Dendritic cell treated with granulocyte-macrophage colony-stimulating factor and Interleukin-4, amounts not matched to agents 40 ng/mL and 50 ng/mL, for 4 days (primary cell): ENCODE measurements at regions not wholly inside any gene's neighbourhood (a gene's known extent, or its start where the extent isn't known, plus 50 kb on each side); places are given as distances from the start of the nearest gene placed in this dataset.

Experiments used
- H3K27ac Mint-ChIP-seq: one replicate; pipeline ENCODE4 v1.8.0; 2022; ENCODE audit warnings: mild to moderate bottlenecking, mixed read lengths
- H3K27me3 Mint-ChIP-seq: one replicate; pipeline ENCODE4 v1.8.0; 2022; ENCODE audit warnings: mild to moderate bottlenecking, mixed read lengths
- H3K36me3 Mint-ChIP-seq: one replicate; pipeline ENCODE4 v1.8.0; 2022; ENCODE audit warnings: low read depth, mixed read lengths
- H3K4me1 Mint-ChIP-seq: one replicate; pipeline ENCODE4 v1.8.0; 2022; ENCODE audit warnings: low read depth, mixed read lengths
- H3K4me3 Mint-ChIP-seq: one replicate; pipeline ENCODE4 v1.8.0; 2022; ENCODE audit warnings: mild to moderate bottlenecking, moderate library complexity, mixed read lengths
- H3K9me3 Mint-ChIP-seq: one replicate; pipeline ENCODE4 v1.8.0; 2022; ENCODE audit warnings: mixed read lengths
- intact Hi-C: fragments of 100-400 bp; cut with micrococcal nuclease; formaldehyde crosslinking; loops from one replicate; pipeline ENCODE4 v1.15.0; 2022

DNA sequence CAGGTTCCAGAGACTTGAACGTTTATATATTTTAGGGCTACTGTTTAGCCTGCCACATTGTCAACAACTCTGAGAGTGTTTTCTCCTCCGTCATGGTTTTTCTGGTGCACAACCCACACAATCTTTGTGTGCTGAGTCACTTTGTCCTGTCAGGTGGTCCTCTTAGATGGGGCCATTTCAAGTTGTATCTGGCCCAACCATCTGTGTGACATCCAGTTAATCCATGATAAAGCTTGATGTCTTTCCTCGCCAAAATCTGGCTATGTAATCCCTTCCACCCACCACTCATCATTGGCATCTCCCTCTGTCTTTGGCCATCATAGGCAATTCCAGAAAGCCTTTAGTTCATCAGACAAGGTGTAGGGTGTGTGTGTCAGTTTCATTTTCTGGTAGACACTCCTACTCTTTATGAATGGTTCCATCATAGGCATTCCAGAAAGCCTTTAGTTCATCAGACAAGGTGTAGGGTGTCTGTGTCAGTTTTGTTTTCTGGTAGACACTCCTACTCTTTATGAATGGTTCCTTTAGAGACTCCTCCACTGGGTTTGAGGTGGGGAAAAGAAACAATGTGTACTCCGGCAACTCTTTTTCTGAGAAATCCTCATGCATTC, 282.0 kb upstream of the ACTBL2 start:
- no peaks in the 10 kb centered on the region for H3K9me3 Mint-ChIP-seq
- H3K4me1 Mint-ChIP-seq, result no peaks in the 10 kb centered on the region
- no peaks in the 10 kb centered on the region for H3K36me3 Mint-ChIP-seq
- H3K27me3 Mint-ChIP-seq, result no peaks in the 10 kb centered on the region
- H3K4me3 Mint-ChIP-seq, result no peak overlapping the region
- intact Hi-C loops, result no loop called here
- no peak overlapping the region for H3K27ac Mint-ChIP-seq

DNA sequence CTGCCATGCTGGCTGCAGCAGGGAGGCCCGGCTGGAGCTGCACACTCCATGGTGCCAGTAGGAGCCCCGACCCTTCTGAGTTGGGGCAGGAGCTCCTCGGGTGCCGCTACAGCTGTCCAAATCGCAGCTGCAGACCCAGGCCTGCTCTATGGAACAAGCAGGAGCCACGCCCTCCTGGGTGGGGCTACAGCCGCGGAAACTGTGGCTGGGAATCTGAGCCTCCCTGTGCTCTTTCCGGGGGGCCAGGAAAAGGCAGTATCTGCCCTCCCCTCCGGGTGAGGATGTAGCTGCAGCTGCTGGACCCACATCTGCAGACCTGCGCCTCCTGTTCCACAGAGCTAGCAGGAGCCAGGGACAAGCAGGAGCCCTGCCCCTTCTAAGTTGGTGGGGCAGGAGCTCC, 278.9 kb upstream of the ACTBL2 start:
- intact Hi-C loops, result no loop called here
- Mint-ChIP-seq H3K27ac (no peak overlapping the region), H3K4me1 (no peaks in the 10 kb centered on the region), H3K36me3 (no peaks in the 10 kb centered on the region), H3K27me3 (no peaks in the 10 kb centered on the region), H3K4me3 (no peak overlapping the region), H3K9me3 (peaks cover 6% of the 10 kb centered on the region)

DNA sequence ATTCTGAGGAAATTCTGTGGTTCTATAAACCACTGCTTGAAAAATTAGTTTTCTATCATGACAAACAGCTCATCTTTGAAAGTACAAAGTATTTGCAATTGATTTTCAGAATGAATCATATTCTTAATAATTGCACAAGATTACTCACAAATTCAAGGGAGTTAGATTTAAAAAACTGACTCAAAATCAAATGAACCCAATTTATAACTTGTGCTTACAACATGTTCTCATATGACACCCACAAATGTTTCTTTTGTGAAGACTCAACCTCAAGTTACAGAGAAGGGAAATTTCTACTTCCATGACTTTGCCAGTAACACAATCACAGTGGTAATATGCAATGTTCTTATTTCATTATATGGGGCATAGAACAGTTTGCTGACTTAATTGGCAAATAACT, 272.0 kb upstream of the ACTBL2 start:
- peaks cover 8% of the 10 kb centered on the region for H3K9me3 Mint-ChIP-seq
- H3K27ac Mint-ChIP-seq, result no peak overlapping the region

DNA sequence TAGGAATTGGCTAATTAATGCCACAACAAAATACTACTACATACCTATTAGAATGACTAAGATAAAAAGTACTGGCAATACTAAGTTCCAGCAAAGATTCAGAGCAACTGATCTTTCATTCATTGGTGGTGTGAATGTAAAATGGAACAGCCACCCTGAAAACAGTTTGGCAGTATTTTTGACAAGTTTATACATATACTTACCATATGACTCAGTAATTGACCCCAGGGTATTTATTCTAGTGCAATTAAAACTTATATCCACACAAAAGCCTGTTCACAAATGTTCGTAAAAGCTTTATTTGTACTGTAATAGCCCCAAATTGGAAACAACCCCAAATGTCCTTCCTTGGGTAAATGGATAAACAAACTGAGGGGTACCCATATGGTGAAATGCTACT, 270.8 kb upstream of the ACTBL2 start:
- Mint-ChIP-seq H3K36me3 (no peaks in the 10 kb centered on the region), H3K9me3 (peaks cover 8% of the 10 kb centered on the region), H3K27me3 (no peaks in the 10 kb centered on the region), H3K4me3 (no peak overlapping the region), H3K27ac (no peak overlapping the region), H3K4me1 (no peaks in the 10 kb centered on the region)
- intact Hi-C loops, result no loop called here

More for the DNA sequence above, 272.0 kb upstream of the ACTBL2 start:
- intact Hi-C loops, result no loop called here
- Mint-ChIP-seq H3K4me1 (no peaks in the 10 kb centered on the region), H3K36me3 (no peaks in the 10 kb centered on the region), H3K27me3 (no peaks in the 10 kb centered on the region), H3K4me3 (no peak overlapping the region)

DNA sequence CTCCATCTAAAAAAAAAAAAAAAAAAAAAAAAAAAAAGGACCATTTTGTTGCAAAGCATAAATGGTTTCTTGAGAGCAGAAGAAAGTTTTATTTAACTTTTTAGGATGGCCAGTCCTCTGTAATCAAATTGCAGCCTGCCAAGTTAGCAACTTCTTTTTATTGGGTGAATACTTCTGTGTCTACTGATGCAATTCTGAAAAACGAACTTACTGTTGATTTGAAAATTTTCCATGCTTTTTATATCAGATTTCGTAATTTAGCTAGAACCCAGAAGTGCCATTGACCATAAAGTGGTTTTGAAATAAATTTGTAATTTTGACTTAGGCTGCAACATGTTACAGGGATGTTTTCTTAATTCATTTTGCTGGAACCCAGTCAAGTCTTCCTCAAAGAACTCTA, 269.1 kb upstream of the ACTBL2 start:
- Mint-ChIP-seq H3K36me3 (no peaks in the 10 kb centered on the region), H3K27me3 (no peaks in the 10 kb centered on the region), H3K27ac (no peak overlapping the region), H3K9me3 (peaks cover 4% of the 10 kb centered on the region), H3K4me3 (no peak overlapping the region), H3K4me1 (no peaks in the 10 kb centered on the region)
- intact Hi-C loops, result no loop called here

DNA sequence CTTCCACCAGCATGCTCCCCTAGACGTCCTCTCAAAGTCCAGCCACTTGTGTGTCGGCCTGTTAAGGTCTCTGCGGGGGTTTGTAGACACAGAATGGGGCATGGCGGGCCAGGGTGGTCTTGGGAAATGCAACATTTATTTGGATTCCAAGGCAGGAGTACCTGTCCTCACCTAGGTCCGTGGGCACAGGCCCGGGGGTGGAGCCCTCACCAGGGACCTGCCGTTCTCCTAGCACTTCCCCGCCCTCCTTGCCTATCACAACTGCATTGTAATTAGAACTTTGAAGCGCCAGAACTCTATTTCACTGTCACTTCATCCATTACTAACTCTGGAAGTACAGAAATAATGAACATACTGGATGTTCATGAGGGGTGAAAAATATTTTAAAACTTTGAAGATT, 268.3 kb upstream of the ACTBL2 start:
- no peak overlapping the region for H3K4me3 Mint-ChIP-seq
- H3K27me3 Mint-ChIP-seq, result no peaks in the 10 kb centered on the region
- no peaks in the 10 kb centered on the region for H3K9me3 Mint-ChIP-seq
- no peak overlapping the region for H3K27ac Mint-ChIP-seq
- no peaks in the 10 kb centered on the region for H3K36me3 Mint-ChIP-seq
- intact Hi-C loops, result no loop called here
- no peaks in the 10 kb centered on the region for H3K4me1 Mint-ChIP-seq

DNA sequence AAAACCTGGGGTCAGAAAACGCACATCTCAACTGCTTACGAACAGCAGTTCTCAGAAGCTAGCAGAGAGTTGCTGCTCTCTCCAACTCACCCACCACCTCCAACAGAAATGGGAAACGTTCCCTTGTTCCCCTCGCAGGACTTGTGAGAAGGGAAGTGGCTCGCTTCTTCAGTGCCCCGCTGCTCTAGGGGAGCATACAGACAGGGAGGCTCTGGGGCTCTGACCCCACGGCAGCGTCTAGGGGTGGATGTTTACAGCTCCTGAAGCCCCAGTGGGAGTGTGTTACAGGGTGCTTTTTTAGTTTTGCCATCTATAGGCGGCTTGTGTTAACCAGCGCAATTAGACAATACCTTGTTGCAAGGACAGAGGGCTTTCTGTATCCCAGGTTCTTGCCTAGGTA, 267.7 kb upstream of the ACTBL2 start:
- no peaks in the 10 kb centered on the region for H3K36me3 Mint-ChIP-seq
- intact Hi-C loops, result no loop called here
- H3K4me3 Mint-ChIP-seq, result no peak overlapping the region
- no peaks in the 10 kb centered on the region for H3K9me3 Mint-ChIP-seq
- no peaks in the 10 kb centered on the region for H3K4me1 Mint-ChIP-seq
- H3K27ac Mint-ChIP-seq, result no peak overlapping the region
- no peaks in the 10 kb centered on the region for H3K27me3 Mint-ChIP-seq

DNA sequence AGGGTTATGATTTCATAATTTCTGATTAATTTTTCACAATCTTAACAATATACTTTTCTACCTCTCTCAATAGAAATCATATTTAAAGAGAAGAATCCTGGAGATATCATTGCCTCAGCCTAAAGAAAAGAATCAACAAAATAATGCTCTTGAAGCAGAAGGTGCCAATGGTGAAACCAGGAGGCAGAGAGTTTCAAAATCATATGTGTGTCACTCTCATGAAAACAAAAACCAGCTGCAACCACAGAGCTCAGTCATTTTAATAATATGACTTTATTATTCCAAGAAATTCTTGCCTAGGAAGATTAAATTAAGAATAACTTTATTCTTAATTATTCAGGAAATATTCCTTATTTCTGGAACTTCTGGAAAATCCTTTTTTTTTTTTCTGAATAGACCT, 266.8 kb upstream of the ACTBL2 start:
- H3K4me3 Mint-ChIP-seq, result no peak overlapping the region
- H3K27me3 Mint-ChIP-seq, result no peaks in the 10 kb centered on the region
- intact Hi-C loops, result no loop called here
- H3K27ac Mint-ChIP-seq, result no peak overlapping the region
- H3K9me3 Mint-ChIP-seq, result no peaks in the 10 kb centered on the region
- no peaks in the 10 kb centered on the region for H3K4me1 Mint-ChIP-seq
- H3K36me3 Mint-ChIP-seq, result no peaks in the 10 kb centered on the region

DNA sequence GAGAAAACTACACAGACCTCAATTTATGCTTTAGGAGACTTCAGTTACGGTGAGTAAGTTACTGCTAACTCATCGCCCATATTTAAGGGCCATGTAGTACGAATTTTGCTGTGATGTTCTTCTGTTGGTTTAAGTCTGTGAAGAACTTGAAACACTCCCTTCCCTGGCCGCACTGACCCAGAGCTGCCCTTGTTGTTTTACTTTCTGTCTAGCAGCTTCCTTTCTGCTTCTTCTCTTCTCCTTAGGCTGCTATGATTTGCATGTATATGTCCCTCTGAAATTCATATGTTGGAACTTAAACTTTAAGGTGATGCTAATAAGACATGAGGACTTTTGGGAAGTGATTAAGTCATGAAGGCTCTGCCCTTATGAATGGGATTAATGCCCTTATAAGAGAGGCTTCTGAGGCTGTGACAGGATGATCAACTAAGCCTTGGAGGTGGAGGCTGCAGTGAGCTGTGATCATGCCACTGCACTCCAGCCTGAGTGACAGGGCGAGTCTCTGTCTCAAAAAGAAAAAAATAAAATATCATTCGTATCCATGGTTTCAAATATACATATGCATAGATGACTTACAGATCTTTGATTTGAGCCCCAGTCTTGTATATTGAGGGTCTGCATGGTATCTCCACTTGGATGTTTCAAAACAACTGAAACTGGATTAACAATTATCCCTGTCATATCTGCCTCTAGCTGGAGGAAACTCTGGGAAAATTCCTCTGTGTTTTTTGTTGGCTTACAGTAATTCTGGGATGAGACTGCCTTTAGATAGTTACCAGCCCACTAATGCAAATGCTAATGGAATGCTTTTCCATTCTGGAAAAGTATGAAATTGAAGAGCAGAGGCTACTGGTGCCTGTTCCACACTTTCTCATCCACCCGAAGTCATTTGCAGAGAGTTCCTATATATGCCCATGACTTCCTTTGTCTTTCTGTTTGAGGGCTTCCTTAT, 263.4 kb upstream of the ACTBL2 start:
- H3K4me3 Mint-ChIP-seq, result no peak overlapping the region
- intact Hi-C loops, result no loop called here
- no peaks in the 10 kb centered on the region for H3K4me1 Mint-ChIP-seq
- H3K36me3 Mint-ChIP-seq, result no peaks in the 10 kb centered on the region
- H3K27me3 Mint-ChIP-seq, result no peaks in the 10 kb centered on the region
- H3K9me3 Mint-ChIP-seq, result no peaks in the 10 kb centered on the region
- H3K27ac Mint-ChIP-seq, result no peak overlapping the region

DNA sequence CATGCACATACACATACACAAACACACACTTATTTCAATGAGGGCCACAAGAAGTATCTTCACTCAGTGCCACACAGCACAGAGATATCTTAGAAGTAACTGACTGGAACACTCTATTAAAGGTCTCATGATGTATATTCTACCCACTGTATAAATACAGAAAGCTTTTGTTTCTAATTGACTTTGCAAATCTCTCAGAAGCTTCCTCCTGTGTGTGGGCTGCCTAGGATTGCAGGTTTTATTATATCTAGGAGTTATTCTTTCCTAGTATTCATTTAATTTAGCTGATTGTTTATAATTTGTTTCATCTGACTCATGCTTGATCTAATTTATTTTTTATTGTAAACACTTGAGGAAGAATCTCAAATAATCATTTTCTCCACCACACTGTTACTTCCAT, 262.4 kb upstream of the ACTBL2 start:
- Mint-ChIP-seq H3K27me3 (no peaks in the 10 kb centered on the region), H3K9me3 (no peaks in the 10 kb centered on the region), H3K36me3 (no peaks in the 10 kb centered on the region), H3K4me1 (no peaks in the 10 kb centered on the region), H3K27ac (no peak overlapping the region), H3K4me3 (no peak overlapping the region)
- intact Hi-C loops, result no loop called here

DNA sequence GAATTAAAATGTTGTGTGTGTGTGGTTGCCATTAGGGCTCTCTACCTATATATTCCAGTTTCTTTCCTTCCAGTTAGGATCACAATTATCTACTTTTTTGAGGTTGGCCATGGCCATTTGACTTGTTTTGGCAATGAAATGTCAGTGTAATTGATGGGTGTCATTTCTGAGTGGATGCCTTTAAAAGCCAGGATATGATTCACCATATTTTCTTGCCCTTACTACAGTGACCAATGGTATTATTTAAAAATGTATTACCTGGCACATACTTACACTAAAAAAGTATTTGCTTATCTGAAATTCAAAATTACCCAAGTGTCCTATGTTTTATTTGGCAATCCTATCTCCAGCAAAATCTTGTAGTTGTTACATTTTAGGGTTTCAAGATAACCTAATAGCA, 258.7 kb upstream of the ACTBL2 start:
- H3K27ac Mint-ChIP-seq, result no peak overlapping the region
- intact Hi-C loops, result no loop called here
- H3K4me1 Mint-ChIP-seq, result no peaks in the 10 kb centered on the region
- no peak overlapping the region for H3K4me3 Mint-ChIP-seq
- no peaks in the 10 kb centered on the region for H3K9me3 Mint-ChIP-seq
- no peaks in the 10 kb centered on the region for H3K27me3 Mint-ChIP-seq
- no peaks in the 10 kb centered on the region for H3K36me3 Mint-ChIP-seq

DNA sequence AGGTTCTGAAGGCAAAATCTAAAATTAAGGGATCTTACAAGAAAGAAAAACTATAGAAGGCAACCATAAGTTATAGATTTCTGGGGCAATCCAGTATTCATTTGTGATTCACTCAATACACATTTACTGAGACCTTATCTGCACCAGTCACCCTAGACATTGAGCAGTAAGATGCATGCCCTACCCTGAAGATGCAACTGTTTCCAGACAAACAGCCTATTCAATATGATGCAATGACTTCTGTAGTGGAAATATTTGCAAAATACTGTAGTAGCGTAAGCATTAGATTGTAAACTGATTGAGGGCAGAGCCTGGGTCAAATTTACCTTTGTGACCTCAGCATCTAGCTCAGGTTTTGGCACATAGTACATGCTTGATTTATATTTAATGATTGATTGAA, 256.2 kb upstream of the ACTBL2 start:
- Mint-ChIP-seq H3K4me3 (no peak overlapping the region), H3K9me3 (no peaks in the 10 kb centered on the region), H3K4me1 (no peaks in the 10 kb centered on the region), H3K36me3 (no peaks in the 10 kb centered on the region), H3K27me3 (no peaks in the 10 kb centered on the region), H3K27ac (no peak overlapping the region)
- intact Hi-C loops, result no loop called here

DNA sequence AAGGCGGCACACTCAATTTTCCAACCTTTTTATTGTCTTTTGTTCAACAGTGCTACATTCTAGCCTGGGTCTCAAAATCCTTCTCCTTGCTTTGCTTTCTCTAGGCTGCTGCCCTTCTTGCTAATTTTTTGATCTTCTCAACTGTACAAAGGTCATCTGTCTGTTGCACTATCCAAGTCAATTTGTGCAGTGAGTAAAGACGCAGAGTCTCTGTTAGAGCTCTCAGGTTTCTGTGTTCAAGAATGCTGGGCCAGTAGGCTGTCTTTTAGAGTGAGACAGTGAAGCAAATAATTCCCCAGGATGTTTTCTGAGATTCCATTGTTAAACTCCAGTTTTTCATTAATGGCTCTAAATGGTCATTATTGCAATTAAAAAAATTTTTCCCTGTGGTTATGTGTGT, 255.7 kb upstream of the ACTBL2 start:
- Mint-ChIP-seq H3K36me3 (no peaks in the 10 kb centered on the region), H3K4me3 (no peak overlapping the region), H3K27ac (no peak overlapping the region), H3K4me1 (no peaks in the 10 kb centered on the region), H3K27me3 (no peaks in the 10 kb centered on the region), H3K9me3 (no peaks in the 10 kb centered on the region)
- intact Hi-C loops, result no loop called here

DNA sequence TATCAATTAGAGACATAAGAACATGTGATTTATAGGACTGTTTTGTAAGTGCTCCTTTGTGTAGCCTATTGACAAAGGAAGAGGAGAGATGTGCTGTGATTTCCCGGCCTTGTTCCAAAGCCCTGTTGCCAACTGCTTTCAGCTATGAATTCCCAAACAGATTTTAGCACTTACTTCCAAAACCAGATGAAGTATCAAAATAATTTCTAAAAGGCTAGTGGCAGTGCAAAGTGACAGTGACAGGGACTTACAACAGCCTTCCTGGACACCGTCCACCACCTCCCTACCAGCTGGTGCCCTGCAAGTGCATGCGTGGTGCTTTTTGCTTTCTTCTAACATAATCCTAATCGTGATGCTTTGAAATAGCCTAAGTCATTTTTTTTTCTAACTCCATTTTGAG, 254.1 kb upstream of the ACTBL2 start:
- no peaks in the 10 kb centered on the region for H3K4me1 Mint-ChIP-seq
- no peaks in the 10 kb centered on the region for H3K9me3 Mint-ChIP-seq
- intact Hi-C loops, result no loop called here
- H3K27ac Mint-ChIP-seq, result no peak overlapping the region
- H3K4me3 Mint-ChIP-seq, result no peak overlapping the region
- no peaks in the 10 kb centered on the region for H3K27me3 Mint-ChIP-seq
- H3K36me3 Mint-ChIP-seq, result no peaks in the 10 kb centered on the region
